SK-N-MC (cell line): ENCODE measurements at regions not wholly inside any gene's neighbourhood (a gene's known extent, or its start where the extent isn't known, plus 50 kb on each side); places are given as distances from the start of the nearest gene placed in this dataset.

Experiments
- EZH2 ChIP-seq: fragments of 200-600 bp; sonication (generic); IDR thresholded peaks from one replicate; pipeline ENCODE4 v1.6.1; 2017; ENCODE audit warnings: antibody characterized with exemption
- FOXP2 ChIP-seq: optimal IDR thresholded peaks from 2 replicates; pipeline ENCODE3; 2011; ENCODE audit warnings: mild to moderate bottlenecking, moderate library complexity; ENCODE audit not compliant: insufficient read depth; ENCODE audit errors: extremely low read length, control extremely low read depth
- POLR2AphosphoS5 ChIP-seq: IDR thresholded peaks from 2 replicates; pipeline ENCODE4 v1.6.1; 2012; ENCODE audit warnings: mild to moderate bottlenecking, low read depth, low read length, borderline replicate concordance

- TF ChIP-seq EZH2 = no peak
- no peak for TF ChIP-seq POLR2AphosphoS5
- TF ChIP-seq FOXP2 = no peak
Observed at GRCh38 chr1:242738702-242739645, 214.5 kb upstream of the PLD5 start.
